T-helper 1 cell treated with Interleukin-12 subunit alpha and Interleukin-12 subunit beta and Interleukin-4 antibody, amounts not matched to agents 30 ng/mL and 1 ng/mL, for 36 hours (primary cell): ENCODE measurements at regions not wholly inside any gene's neighbourhood (a gene's known extent, or its start where the extent isn't known, plus 50 kb on each side); places are given as distances from the start of the nearest gene placed in this dataset.

Source experiments
- intact Hi-C: fragments of 100-400 bp; cut with micrococcal nuclease; formaldehyde crosslinking; loops from one replicate; pipeline ENCODE4 v1.15.1; 2024

DNA sequence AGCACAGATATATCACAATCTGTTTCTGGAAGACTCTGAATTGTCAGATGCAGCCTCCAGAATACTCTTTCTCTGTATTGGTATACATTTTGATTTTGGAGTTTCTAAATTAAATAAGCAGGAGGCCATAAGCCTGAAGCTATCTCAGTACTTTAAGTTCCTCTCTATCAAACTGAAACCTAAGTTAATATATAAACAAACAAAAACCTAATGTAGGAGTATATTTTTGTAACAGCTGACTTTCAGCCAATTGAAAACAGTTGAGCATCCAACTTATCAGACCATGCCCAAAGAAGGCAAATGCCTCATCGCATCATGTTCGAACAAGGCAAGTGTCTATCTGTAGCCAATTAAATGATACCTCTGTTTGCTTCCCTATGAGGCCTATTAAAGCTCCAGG is 1054.4 kb downstream of the AMY1C start:
- intact Hi-C loops: no loop called here

DNA sequence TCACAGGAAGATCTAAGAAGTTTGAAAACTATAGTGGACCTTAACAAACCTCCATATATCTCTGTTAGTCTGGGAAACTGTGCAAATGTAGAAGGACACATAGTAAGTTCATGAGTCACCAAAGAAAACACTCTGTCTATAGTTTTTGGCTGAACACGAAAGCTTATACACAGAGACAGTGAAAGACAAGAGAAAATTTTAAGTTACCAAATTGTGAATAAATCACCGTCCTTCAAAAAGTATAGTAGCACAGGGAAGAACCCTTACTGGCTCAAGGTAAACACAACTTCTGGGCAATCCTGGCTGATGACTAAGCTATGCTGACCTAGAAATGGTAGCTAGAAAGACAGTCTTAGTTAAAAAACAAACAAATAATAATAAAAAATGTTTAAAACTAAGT is 1057.9 kb downstream of the AMY1C start:
- intact Hi-C loops: no loop called here

DNA sequence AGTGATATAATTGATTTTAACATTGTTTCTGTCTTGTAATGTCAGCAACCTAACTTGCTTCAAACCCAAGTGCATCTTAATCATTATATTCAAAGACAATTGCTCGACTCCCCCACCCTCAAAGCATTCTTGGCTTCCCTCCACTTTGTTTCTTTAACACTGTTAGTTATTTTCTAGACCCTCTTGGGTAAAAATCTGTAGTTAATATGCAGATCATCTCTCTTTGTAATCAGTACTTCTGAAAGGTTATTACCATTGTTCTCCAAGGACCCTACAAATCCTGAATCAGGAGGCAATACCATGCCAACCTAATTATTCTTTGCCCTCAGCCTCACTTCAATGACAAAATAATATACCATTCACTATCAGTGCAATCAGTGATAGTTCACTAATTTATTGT is 1075.7 kb downstream of the AMY1C start:
- intact Hi-C loops: no loop called here

DNA sequence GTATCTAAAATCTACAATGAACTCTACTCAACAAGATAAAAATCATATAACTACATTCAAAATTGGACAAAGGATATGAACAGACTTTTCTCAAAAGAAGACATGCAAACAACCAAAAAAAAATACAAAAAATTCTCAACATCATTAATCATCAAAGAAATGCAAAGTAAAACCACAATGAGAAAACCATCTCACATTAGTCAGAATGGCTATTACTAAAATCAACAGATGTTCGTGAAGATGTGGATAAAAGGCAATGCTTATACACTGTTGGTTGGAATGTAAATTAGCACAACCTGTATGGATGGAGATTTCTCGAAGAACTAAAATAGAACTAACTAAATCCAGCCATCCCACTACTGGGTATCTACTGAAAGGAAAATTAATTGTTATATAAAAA is 1080.8 kb downstream of the AMY1C start:
- intact Hi-C loops: no loop called here

DNA sequence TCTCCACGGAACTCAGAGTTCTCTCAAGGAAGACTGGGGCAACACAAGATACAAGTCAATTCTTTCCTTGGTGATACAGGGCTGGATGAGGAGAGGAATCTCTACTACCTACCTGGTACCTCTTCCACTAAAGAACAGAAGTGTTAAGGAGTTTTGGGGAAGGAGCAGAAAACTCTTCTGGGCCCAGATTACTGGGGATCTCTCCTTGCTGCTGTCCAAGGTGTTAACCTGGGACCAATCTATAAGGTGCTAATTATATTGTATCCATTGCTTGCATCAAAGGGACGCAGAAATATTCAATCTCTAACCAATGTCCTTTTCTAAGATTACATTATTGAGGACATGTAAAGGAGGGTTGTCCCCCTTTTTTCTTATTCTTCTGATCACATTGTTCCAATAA is 1102.5 kb downstream of the AMY1C start:
- intact Hi-C loops: no loop called here

DNA sequence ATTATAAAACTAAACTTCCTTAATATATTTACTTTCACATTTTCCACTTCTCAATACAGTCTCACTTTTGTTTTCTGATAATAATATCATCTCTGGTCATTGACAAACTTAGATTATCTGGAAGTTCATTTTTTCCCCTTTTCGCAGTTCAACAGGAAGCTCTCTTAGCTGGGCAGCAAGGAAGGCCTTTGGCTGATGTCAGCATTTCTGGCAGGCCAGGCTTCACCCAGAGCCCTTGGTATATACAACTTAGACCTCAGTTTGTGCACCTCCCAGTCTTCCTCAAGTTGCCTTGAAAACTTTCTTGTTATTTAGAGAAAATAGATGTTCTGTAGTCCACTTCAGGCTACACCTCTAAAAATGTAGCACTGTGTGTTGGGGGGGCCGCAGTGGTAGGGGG is 1103.6 kb downstream of the AMY1C start:
- intact Hi-C loops: no loop called here

DNA sequence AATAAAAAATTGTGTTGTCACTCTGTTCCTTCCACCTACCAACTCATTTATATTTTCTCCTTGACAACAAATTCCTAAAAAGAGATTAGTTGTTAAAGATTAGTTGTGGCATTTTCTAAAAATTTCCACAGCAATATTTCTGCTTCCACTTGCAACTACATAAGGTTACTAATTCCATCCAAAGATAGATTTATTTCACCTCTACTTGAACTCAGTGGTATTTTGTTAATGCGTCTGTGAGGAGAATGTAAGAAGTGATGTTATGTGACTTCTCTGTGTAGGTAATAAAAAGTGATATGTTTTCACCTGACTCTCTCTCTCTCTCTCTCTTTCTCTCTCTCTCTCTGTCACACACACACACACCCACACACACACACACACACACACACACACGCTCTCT is 1104.8 kb downstream of the AMY1C start:
- intact Hi-C loops: no loop called here

DNA sequence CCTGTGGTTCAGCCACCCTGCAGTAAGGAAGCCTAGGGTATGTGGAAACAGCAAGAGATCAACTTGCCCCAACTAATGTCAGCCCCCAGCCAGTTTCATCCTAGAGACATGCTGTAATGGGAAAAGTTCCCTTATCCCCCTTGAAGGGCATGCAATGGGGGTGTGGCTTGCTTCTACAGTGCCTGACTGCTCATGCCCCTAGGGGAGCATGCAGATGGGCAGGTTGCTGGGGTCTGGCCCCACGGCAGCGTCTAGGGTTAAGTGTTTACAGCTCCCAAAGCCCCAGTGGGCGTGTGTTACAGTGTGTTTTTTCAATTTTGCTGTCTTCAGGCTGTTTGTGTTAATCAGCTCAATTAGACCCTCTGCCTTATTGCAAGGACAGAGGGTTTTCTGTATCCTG is 1105.9 kb downstream of the AMY1C start:
- intact Hi-C loops: no loop called here

DNA sequence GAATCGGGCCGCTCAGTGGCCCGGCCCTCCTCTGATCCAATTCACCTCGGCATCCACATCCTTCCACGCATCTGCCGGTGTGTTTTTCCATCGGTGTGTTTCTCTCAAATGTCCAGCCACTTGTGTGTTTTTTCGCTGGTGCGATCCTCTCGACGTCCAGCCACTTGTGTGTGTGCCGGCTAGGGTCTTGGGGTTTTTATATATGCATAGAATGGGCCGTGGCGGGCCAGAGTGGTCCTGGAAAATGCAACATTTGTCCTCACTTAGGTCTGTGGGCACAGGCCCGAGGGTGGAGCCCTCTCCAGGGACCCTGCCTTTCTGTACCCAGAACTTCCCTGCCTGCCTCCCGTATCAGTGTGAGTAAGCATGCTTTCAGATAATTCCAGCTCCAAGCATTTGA is 1106.4 kb downstream of the AMY1C start:
- intact Hi-C loops: no loop called here

DNA sequence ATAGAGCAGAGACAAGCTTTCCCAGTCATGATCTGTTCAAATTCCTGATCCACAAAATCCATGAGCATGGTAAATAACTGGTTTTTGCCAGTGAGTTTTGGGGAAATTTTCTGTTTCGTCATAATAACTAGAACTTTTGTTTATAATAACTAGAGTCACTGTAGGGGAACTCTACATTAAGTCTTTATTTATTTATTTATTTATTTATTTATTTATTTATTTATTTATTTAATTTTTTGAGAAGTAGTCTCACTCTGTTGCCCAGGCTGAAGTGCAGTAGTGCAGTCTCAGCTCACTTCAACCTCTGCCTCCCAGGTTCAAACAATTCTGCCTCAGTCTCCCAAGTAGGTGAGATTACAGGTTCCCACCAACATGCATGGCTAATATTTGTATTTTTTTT is 1106.8 kb downstream of the AMY1C start:
- intact Hi-C loops: no loop called here

DNA sequence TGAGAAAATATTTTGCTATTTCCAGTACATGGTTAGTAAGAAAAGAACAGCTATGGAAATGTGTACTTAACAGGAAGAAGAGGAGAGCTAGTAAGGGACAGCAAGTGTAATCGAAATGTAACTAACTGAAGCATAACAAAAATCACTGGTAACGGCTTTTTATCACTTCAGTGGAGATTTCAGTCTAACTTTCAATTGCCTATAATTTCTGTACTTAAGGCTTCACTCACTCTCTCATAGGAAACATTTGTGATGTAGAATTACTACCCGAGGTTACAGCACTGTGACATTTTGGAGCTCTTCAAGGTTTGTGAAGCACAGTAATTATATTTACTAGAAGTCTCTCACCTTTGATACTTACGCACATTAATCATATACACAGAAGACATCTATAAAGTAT is 1119.1 kb downstream of the AMY1C start:
- intact Hi-C loops: no loop called here

DNA sequence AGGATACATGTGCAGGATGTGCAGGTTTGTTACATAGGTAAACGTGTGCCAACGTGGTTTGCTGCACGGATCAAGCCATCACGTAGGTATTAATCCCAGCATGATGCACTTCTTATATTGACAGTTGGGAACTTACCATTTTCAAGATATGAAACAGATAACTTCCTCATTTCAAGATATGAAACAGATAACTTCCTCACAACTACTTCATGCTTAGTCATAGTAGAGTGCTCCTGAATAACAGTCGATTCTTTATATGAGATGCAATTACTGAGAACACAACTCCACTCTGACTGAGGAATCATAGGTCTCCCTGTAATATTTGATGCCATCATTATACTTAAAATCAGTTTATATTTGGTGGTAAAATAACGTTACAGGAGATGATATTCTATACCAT is 1124.3 kb downstream of the AMY1C start:
- intact Hi-C loops: no loop called here

DNA sequence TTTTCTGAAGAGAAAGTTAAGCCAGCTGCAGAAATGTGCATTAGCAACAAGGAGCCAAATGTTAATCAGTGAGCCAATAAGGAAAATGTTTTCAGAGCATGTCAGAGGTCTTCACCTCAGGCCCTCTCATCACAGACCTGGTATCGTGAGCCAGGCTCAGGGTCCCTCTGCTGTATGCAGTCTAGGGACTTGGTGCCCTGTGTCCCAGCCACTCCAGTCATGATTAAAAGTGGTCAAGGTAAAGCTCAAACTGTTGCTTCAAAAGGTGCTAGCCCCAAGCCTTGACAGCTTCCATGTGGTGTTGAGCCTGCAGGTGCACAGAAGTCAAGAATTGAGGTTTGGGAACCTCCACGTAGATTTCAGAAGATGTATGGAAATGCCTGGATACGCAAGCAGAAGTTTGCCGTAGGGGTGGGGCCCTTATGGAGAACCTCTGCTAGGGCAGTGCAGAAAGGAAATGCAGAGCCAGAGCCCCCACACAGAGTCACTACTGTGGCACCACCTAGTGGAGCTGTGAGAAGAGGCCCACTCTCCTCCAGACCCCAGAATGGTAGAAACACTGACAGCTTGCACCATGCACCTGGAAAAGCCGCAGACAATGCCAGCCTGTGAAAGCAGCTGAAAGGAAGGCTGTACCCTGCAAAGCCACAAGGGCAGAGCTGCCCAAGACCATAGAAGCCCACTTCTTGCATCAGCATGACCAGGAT is 1128.7 kb downstream of the AMY1C start:
- intact Hi-C loops: no loop called here

DNA sequence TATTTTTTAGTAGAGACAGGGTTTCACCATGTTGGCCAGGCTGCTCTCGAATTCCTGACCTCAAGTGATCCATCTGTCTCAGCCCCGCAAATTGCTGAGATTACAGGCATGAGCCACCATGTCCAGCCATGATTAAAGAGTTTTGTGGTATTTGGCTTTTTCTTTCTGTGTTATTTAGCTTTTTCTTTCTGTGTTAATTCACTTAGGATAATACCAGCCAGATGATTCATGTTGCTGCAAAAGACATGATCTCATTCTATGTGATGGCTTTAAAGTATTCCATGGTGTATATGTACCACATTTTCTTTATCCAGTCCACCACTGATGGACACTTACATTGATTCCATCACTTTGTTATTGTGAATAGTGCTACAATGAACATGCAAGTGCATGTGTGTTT is 1135.2 kb downstream of the AMY1C start:
- intact Hi-C loops: no loop called here

DNA sequence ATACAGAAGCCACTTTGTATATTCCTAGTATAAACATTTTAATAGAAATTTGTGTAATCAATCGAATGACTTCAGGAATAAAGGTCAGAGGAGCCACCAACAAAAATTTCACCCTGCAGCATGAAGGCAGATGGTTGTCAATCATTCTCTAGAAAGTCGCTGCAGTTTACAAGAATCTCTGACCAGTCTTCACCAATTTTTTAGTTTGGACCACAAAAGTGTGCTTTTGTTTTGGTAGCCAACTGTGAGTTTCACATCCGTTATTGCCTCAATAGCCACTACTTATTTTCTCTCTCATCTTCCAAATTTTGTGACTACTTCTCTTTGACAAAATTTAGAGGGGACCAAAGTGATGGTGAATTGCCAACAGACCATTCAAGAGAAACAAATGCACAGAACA is 1155.6 kb downstream of the AMY1C start:
- intact Hi-C loops: no loop called here

DNA sequence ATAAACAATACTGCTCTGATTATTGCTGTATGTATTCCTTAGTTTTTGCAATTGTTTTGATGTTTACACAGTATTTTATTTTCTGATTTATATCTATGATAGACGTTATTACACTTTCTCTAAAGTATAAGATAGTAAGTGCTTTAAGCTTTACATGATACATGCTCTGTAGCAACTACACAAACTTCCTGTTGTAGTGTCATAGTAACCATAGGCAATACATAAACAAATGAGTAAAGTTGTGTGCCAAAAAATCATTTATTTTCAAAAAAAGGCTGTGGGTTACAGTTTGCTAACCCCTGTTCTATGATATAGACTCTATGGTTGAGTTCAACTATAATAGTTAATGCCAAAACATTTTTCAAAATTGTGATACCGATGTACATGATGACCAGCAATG is 1156.4 kb downstream of the AMY1C start:
- intact Hi-C loops: no loop called here

DNA sequence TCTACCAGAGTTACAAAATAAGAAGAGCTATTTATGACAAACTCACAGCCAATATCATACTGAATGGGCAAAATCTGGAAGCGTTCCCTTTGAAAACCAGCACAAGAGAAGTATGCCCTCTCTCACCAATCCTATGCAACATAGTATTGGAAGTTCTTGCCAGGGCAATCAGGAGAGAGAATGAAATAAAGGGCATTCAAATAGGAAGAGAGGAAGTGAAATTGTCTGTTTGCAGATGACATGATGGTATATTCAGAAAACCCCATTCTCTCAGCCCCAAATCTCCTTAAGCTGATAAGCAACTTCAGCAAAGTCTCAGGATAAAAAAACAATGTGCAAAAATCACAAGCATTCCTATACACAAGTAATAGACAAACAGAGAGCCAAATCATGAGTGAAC is 1169.5 kb downstream of the AMY1C start:
- intact Hi-C loops: no loop called here

DNA sequence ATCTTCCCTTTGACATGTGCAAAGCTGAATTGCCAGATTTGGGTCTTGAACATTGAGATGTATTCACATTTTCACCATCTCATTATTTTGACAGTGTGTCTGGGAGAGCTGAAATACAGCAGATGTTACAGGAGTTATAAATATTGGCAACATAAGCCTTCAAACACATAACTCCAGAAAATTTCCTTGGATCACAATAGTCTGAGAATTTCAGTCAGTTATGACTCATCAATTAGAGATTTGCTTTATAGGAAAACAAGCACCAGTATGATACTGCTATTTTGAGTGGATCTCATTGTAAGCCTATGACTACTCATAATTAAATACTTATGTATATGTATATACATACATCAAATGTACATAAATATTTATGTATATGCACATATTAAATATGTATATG is 1171.8 kb downstream of the AMY1C start:
- intact Hi-C loops: no loop called here

DNA sequence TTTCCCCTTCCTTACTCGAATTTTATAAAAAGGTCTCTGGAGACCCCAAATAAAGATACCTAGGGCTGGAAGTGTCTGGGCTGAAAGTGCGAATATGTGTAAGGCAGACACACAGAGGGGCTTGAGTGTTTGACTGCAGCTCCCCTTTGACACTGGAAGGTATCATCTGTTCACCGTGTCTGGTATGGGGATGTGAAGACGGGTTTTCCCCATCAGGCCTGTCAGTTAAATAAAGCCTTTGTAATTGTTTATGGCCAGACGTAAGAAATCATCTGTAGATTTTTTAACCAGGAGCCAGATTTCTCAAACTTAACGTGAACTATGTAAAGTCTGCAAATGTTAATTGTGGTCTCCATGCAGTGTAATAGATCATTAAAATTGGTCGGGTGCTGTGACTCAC is 1173.4 kb downstream of the AMY1C start:
- intact Hi-C loops: no loop called here

DNA sequence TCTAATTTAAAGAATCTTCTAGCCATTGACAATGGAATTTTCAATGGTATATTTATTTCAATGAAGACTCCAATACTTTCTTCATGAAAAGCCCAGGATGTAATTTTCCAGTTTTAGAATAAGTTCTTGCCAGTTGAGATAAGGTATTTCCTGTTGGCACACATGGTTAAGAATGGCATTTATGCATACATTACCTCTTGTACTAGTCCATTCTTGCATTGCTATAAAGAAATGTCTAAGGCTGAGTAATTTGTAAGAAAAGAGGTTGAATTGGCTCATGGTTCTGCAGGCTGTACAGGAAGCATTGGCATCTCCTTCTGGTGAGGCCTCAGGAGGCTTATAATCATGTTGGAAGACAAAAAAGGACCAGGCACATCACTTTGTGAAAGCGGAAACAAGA is 1179.6 kb downstream of the AMY1C start:
- intact Hi-C loops: no loop called here

DNA sequence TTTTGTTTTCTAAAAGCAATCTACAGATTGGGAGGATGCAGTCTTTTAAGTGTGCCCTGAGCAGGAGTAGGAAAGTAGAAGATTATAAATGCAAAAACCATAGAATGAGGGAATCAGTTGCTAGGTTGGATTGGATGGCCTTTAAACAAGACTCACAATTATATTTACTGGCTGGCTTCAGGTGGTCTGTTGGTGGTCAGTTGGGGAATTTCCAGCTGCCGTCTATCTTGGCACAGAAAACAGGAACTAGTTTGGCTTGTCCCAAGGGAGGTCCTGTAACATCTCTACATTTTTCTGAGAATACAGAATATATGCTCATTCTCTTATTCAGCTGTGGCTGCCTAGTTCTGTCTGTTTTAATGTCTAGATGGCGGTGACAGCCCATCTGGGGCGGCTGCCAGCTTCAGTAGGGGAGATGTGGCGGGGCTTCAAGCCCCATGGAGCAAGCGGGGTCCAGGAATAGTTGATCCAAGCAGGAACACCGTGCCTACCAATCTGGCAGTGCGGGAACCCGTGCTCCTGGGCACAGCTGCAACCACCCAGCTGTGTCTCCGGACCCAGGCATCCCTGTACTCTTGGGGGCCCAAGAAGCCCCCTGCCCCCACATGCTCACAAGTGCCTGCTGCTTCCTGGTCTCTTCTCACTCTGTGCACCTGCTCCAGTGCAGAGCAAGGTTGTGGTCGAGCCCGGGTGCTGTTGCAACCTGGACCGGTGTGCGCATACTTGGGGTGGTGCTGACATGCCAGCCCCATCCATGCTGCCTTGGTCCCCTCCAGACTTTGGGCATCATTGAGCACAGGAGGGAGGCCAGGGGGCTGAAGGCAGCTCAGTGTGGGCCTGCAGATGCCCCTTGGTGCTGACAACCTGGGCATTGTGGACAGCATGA is 1182.6 kb downstream of the AMY1C start:
- intact Hi-C loops: no loop called here

DNA sequence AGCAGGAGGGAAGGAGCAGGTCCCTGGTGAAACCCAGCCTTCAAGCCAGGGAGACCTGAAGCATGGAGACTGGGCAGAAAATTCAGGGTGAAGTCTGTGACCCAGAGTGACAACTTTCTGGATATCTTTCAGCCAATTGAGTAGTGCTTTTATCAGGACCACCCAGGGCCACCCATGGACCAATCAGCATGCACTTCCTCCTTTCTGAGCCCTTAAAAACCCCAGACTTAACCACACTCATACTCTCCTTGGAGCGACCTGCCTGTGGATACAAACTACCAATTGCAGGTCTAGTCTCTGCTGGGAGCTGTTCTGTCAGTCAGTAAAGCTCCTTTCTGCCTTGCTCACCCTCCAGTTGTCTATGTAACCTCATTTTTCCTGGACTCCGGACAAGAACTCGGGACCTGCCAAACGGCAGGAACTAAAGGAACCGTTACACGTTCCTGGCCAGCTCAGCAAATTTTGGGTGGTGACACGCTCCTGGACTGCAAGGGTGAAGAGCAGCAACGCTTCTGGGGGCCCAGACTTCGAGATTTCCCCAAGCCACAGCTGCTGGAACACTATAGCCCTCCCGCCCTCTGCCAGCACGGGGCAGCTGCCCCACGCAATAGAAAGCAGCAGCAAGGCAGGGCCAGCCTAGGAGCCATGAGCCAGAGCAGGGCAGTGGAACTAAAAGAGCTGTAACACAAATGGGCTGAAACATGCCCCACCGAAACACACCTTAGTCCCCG is 1183.4 kb downstream of the AMY1C start:
- intact Hi-C loops: no loop called here
